AML-193 (cell line): ENCODE measurements at regions not wholly inside any gene's neighbourhood (a gene's known extent, or its start where the extent isn't known, plus 50 kb on each side); places are given as distances from the start of the nearest gene placed in this dataset.
A peak's percentile ranks its signal among the peaks of the same experiment; 100 is the strongest.

Experiments
- DNase-seq, 2 experiments: peaks; one replicate each; lab custom pipeline; 2025; lab: John Stamatoyannopoulos, UW

DNA sequence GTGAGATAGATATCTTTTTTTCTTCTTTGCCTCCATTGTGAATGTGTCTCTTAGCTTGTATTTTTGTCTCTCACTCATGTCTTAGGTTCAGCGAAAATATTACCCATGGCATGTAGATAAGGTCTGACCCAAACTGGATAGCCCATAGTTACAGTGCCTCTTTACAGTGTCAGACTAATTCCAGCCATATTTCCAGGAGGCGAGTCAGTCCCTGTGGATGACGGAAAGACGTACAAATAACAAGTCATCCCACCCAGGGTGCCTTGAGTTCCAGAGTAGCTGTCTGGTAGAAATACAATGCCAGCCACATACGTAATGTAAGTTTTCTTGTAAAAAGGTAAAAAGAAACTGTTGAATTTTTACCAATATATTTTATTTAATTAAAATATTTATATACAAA lies 157.3 kb downstream of the ZNF281 start:
- no peak for DNase-seq

DNA sequence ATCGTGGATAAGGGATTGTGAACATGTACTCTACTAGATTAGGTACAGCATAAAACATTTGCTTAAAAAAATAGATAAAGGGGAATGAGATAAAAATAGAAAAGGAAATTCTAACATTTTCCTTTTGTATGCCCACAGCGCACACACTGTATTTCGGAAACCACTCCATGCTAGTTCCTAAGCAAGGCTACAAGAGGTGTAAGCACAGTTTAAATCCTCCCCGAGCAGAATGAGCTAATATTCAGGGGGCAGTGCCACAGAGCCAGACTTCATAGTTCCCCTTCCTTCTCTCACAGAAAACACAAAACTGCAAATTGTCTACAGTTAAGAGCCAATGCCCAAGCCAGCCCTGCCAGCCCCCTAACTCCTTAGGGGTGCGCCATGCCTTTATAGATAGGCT lies 159.4 kb downstream of the ZNF281 start:
- DNase-seq, result no peak

DNA sequence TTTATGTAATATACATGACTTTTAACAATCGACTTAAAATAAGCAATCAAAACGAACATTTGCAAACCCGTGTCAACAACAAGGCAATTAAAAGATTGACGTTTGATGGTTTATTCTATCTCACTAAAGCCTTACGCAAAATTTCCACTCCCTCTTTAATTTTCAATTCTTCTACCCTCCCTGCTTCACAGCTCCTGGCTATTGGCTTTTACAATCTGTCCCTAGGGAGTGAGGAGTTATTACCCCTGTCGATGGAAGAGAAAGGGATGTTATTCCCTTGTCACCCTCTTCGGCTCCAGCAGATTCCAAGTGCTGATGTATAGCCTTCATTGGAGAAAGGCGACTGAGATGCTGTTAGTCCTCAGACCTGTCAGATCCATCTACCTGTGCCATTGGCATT lies 161.3 kb downstream of the ZNF281 start:
- DNase-seq, result no peak

DNA sequence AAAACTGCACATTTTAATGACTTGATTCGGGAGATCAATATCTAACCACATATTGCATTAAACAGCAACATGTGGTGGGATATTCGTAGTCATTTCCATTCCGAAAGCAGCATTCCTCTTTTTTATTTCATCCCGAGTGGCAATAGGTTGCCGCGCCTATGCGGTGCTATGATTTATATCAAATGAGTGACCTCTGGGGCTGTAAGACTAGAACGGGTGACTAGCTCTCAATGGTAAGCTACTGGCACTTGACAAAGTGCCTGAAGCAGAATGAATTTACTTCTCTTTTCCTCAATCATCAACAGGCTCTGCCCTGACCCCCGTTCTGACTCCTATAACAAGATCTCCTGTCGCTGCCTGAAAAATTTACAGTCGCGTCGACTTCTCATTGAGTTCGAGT lies 162.3 kb downstream of the ZNF281 start:
- no peak for DNase-seq

DNA sequence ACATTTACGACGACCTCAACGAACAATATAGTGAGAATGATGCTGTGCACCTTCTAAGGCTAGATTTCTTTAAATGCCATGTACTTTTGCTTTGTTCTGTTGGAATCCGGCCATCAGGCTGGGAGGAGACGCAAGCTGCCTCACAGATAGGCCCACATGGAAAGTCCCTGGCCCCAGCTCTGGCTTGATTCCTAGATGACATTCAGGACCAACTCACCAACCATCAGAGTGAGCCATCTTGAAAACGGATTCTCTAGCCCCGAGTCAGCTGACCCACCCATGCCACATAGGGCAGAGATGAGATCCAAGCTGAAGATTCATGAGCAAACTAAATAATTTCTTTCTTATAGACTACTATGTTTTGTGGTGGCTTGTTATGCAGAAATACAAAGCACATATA lies 164.4 kb downstream of the ZNF281 start:
- DNase-seq, result no peak

DNA sequence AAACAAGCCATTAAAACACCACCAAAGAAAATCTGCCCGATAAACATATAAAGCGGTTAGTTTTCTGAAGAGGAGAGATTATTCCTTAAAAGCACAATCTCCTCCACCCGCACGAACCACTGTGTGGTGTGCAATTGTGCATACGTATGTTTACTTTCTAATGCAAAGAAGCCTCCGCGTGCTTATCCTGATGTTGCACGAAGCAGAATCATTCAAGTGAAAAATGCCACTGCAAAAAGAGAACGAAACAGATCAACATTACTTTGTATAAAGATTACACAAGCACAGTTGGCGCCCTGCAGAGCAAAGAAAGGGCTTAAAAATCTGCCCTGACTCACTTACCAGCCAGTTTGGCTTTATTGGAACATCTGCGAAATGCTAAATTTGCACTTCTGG lies 166.8 kb downstream of the ZNF281 start:
- no peak for DNase-seq

DNA sequence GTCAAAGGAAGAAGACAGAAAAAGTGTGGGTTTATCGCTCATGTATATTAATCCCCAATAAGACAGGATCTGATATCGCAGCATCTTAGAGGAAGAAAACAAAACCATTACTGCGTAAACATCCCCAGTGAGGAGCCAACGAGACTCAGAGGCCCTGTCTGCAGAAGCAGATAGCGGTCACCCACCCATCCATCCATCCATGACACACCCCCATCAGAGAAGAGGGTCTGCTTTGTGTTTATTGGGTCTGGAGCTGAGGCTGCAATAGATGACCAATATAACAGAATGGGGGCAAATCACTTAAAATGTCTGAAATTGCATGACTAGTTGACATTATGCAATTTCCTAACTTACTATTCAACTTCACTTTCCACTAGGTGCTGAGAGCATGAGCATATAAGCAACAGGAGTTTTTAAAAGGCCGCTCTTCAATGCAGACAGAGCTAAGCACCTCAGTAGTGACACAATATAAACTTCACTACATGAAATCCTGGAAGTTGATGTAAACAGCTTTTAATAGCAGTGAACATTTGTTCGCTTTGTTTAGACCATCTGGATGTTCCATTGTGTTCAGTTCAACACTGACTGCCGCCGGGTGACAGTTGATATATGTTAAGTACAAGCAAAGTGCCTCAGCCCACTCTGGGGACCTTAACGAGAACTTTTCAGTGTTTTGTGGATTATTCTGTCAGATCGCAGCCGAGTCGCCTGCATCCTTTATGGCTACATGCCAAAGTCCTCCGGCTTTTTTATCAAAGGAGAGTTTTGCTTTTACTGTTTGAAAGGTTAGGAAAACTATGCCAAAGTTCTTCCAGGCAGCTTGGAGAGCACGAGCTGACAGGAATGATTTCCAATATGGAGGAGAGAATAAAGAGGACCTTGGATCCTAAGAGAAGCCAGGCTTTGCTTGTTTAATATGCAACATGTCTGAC lies 167.5 kb downstream of the ZNF281 start:
- DNase-seq, result peak; percentile 11 to 32

DNA sequence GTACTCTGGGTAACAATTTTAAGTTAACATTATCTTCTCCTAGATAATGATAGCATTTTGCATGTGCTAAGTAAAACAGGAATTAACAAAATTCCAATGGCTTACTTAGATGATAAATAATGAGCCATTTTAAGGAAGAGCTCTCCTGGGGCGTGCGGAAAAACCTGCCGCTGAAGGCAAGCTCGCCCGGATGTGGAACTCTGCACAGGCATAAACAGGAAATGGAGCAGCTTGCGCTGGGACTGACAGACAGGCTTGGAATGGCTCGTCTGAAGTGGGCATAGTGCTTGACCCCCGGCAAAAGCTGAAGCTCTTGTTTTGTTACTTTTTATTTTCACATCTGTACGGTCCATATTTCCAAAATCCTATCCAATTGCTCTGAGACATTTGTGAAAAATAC lies 169.2 kb downstream of the ZNF281 start:
- no peak for DNase-seq

DNA sequence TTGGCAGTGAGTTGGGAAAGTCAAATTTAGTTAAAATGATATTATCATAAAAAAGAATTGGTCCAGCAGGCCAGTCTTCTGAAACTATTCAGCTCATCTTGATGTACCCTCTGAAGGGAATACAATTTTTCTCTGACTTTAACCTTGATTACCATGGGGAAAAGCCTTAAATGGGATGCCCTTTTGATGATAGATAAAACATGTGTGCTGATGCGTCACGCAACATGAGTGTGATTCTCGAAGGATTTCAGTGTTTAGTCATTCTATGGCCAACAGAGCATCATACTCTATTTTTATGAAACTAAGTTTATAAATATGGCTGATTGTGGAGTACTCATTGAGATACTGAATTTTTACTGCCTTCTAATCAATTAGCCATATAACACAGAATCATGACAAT lies 171.5 kb downstream of the ZNF281 start:
- no peak for DNase-seq

DNA sequence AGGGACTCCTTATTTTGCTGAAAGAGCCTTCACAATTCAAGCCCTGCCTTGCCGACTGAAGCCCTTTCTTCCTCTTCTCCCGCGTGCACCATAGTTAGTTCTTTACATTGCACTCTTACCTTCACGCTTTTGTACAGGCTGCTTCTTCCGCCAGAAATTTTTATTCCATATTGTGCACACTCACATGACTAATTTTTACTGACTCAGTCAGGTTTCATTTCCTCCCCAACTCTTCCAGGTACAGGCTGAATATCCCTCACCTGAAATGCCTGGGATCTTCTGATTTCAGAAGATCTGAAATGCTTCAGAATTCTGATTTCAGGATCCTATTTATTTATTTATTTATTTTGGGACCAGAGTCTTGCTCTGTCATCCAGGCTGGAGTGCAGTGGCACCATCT lies 172.8 kb downstream of the ZNF281 start:
- DNase-seq, result no peak

DNA sequence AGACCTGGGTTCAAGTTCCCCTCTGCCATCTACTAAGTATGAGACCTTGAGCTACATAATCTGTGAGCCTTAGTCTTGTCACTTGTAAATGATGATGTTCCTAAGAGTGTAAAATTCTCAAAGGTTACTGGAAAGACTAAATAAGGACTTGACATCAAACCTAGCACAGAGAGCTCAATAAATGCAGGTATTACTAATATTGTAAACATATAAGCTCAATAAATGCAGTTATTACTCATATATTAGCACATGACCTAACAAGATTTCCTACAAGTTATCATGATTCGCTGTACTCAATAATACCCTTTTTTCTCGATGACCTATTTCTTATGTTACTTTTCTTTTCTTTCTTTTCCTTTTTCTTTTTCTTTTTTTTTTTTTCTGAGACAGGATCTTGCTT lies 174.9 kb downstream of the ZNF281 start:
- DNase-seq, result no peak

DNA sequence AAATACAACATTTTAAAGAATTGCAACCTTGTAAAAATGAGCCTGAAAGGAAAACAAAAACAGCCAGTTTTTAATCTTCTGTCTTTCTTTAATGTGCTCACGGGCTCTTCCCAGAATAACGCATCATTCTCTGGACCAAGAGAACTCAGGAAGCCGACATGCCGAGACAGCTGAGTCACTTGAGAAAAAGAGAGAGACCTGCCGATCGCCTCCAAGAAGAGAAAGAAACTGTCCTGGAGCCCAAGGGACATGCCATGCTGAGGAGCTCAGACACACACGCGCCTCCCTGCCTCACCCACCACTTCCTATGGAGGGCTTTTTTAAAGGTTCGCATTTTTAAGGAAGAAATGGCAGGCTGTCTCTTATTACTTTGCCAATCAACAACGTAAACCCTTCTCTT lies 176.4 kb downstream of the ZNF281 start:
- DNase-seq, result no peak

DNA sequence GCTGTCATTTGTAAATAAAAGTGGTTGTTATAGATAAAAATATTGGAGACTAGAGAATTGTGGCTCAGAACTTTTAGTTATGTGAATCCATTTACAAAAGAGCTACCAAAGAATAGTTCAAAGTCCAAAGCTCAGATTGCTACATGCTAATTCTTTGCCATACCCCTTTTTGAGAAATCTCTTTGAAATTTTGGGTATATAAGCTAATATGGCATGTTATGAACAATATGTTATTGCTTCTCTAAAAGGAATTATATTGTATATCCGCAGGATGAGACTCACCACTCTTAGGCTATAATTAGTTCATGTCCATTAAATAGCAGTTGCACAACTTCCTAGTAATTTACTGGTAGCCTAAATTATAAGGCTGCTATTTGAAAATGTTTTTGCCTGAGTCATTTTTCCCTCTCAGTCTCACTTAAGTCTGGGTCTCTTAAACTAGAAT lies 178.0 kb downstream of the ZNF281 start:
- DNase-seq, result peak; percentile 19 to 42

DNA sequence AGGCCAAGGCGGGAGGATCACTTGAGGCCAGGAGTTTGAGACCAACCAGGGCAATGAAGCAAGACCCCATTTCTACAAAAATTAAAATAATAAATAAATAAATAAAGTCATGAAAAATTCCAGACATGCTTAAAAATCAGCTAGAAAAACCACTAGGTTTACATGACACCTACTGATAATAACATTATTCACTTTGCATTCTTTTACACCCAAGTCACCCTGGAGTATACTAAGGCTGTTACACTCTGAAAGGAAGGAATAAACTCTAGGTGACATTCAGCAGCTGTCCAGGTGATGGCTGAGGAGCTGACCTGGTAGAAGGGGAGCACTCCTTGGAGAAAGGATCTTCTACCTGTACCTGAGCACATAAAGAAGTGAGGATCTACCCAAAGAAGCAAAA lies 179.2 kb downstream of the ZNF281 start:
- DNase-seq, result no peak

DNA sequence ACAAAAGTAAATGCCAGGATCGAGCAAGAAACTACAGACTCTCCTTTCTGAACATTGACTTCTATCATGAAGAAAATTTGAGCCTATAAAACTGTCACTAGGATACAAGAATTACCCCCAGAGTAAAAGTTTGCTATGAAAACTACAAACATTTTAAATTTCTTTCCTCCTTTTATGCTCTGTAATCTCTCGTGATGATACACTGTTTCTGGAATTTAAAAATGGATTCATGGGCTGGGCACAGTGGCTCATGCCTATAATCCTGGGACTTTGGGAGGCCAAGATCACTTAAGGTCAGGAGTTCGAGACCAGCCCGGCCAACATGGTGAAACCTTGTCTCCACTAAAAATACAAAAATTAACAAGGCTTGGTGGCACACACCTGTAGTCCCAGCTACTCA lies 181.3 kb downstream of the ZNF281 start:
- no peak for DNase-seq

DNA sequence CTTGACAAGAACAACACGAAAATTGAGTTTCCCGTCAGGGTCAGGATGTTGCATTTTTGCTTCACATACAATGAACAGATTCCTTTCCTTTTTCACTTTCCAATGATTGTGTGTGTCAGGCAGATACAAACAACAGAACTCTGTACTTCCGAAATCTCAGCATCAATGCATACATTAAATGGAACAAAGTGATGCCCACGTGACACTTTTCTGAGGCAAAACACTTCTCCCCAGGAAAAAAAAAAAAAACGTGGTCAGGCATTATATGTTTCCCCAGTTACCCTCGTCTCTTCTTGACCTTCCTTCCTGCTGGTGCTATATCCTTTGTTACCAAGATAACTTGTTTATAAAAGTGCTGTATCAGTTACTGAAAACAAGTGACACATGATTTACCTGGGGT lies 181.8 kb downstream of the ZNF281 start:
- no peak for DNase-seq
